GM12878 (cell line): ENCODE measurements at regions not wholly inside any gene's neighbourhood (a gene's known extent, or its start where the extent isn't known, plus 50 kb on each side); places are given as distances from the start of the nearest gene placed in this dataset.

Experiments
- ATAC-seq: fragments of 200-7000 bp; cut with Tn5 transposase; 3 replicates; pipeline ENCODE4 v1.9.1; 2020; ENCODE audit warnings: mild to moderate bottlenecking, moderate library complexity
- BruUV-seq: library from RNA; stranded (reverse); fragments of 400-500 nt; replicated peaks from 2 replicates; lab custom pipeline; 2021; lab: Mats Ljungman, UMichigan
- CTCF ChIA-PET: fragments of 300-600 bp; sonication (Branson Sonifier 250); formaldehyde crosslinking; extraction: SDS; loops from one replicate; lab custom pipeline; 2021; ENCODE audit warnings: inconsistent platforms; lab: Yijun Ruan, JAX
- POLR2A ChIA-PET: fragments of 350-600 bp; formaldehyde crosslinking; extraction: SDS; loops from one replicate; lab custom pipeline; 2021; ENCODE audit warnings: inconsistent platforms; lab: Charles Lee
- RAD21 ChIA-PET: fragments of 300-600 bp; sonication (Branson Sonifier 250); formaldehyde crosslinking; loops from one replicate; lab custom pipeline; 2023; ENCODE audit warnings: antibody characterized with exemption; ENCODE audit not compliant: unreplicated experiment; lab: Charles Lee
- SMC1A ChIA-PET: fragments of 300-600 bp; sonication (Branson Sonifier 250); formaldehyde crosslinking; loops from one replicate; lab custom pipeline; 2023; ENCODE audit not compliant: unreplicated experiment, uncharacterized antibody; lab: Charles Lee
- DNase-seq: peaks from one replicate; pipeline ENCODE4 v3.0.0-alpha.2; 2011; ENCODE audit warnings: low read depth, low spot score
- FAIRE-seq: peaks from 3 replicates; lab custom pipeline; 2011; peaks lifted over from hg19 to GRCh38; lab: Jason Lieb, UNC
- H2AFZ ChIP-seq: 2 replicates; pipeline ENCODE4 v1.6.0; 2011; ENCODE audit warnings: low read depth, low read length, control low read depth; ENCODE audit not compliant: control insufficient read depth
- H3K27ac ChIP-seq: 2 replicates; pipeline ENCODE4 v1.5.1; 2011; ENCODE audit warnings: control low read depth; ENCODE audit not compliant: control insufficient read depth, insufficient read depth
- H3K27me3 ChIP-seq, 2 experiments: replicated peaks in 1 of 2; 2 replicates each; pipeline versions ENCODE4 v1.6.0 to v1.6.1; 2011; ENCODE audit warnings: low read length in 1 of 2; ENCODE audit not compliant: control insufficient read depth in 2 of 2, insufficient read depth in 2 of 2
- H3K36me3 ChIP-seq, 2 experiments: 2 replicates each; pipeline ENCODE4 v1.5.1; 2011; ENCODE audit warnings: low read length in 1 of 2; ENCODE audit not compliant: control insufficient read depth in 2 of 2, insufficient read depth in 2 of 2
- H3K4me1 ChIP-seq: 2 replicates; pipeline ENCODE4 v1.6.1; 2011; ENCODE audit warnings: mild to moderate bottlenecking, low read length, moderate library complexity, mixed read lengths; ENCODE audit not compliant: control insufficient read depth, insufficient read depth
- H3K4me2 ChIP-seq: 2 replicates; pipeline ENCODE4 v1.6.0; 2011; ENCODE audit warnings: control low read depth; ENCODE audit not compliant: control insufficient read depth, insufficient read depth
- H3K4me3 ChIP-seq: fragments of 200-600 bp; sonication (generic); 2 replicates; pipeline ENCODE4 v1.5.1; 2016
- H3K79me2 ChIP-seq: 2 replicates; pipeline ENCODE4 v1.6.0; 2011; ENCODE audit warnings: low read length; ENCODE audit not compliant: control insufficient read depth, insufficient read depth
- H3K9ac ChIP-seq: 2 replicates; pipeline ENCODE4 v1.8.0; 2011; ENCODE audit warnings: low read length, control low read depth, mixed read lengths; ENCODE audit not compliant: control insufficient read depth, insufficient read depth
- H3K9me3 ChIP-seq: replicated peaks from 3 replicates; pipeline ENCODE4 v1.5.1; 2011; ENCODE audit warnings: mild to moderate bottlenecking, low read length; ENCODE audit not compliant: control insufficient read depth, insufficient read depth
- H4K20me1 ChIP-seq: 2 replicates; pipeline ENCODE4 v1.6.0; 2011; ENCODE audit not compliant: control insufficient read depth, insufficient read depth
- CHD1 ChIP-seq: IDR thresholded peaks from 2 replicates; pipeline ENCODE4 v1.6.1; 2012; ENCODE audit warnings: low read depth, low read length, improper control_type of control experiment
- ELK1 ChIP-seq: IDR thresholded peaks from 2 replicates; pipeline ENCODE4 v1.6.1; 2012; ENCODE audit warnings: low read depth, low read length, improper control_type of control experiment
- FOXK2 ChIP-seq: fragments of 450-650 bp; IDR thresholded peaks from 2 replicates; pipeline ENCODE4 v1.6.1; 2017; ENCODE audit warnings: mild to moderate bottlenecking, moderate library complexity
- JUNB ChIP-seq: IDR thresholded peaks from 2 replicates; pipeline ENCODE4 v1.6.1; 2016; ENCODE audit warnings: antibody characterized with exemption, mild to moderate bottlenecking
- PML ChIP-seq: IDR thresholded peaks from 2 replicates; pipeline ENCODE4 v1.6.1; 2012; ENCODE audit warnings: low read length, inconsistent platforms
- RAD51 ChIP-seq: fragments of 450-650 bp; IDR thresholded peaks from 2 replicates; pipeline ENCODE4 v1.6.1; 2016; ENCODE audit warnings: moderate library complexity, mild to moderate bottlenecking, inconsistent platforms
- RELB ChIP-seq: fragments of 450-650 bp; IDR thresholded peaks from 2 replicates; pipeline ENCODE4 v1.6.1; 2017; ENCODE audit warnings: low read depth, mild to moderate bottlenecking, moderate library complexity
- SIX5 ChIP-seq: IDR thresholded peaks from 2 replicates; pipeline ENCODE4 v1.6.1; 2011; ENCODE audit warnings: mild to moderate bottlenecking, low read depth, low read length, moderate library complexity; ENCODE audit not compliant: severe bottlenecking
- TARDBP ChIP-seq: IDR thresholded peaks from 2 replicates; pipeline ENCODE4 v1.6.1; 2016; ENCODE audit warnings: borderline replicate concordance
- TCF12 ChIP-seq: IDR thresholded peaks from 2 replicates; pipeline ENCODE4 v1.6.1; 2011; ENCODE audit warnings: low read depth, mild to moderate bottlenecking, low read length
- WRNIP1 ChIP-seq: IDR thresholded peaks from 2 replicates; pipeline ENCODE4 v1.6.1; 2011; ENCODE audit warnings: low read depth, low read length, improper control_type of control experiment, borderline replicate concordance
- ZBTB33 ChIP-seq: fragments of 450-650 bp; IDR thresholded peaks from 2 replicates; pipeline ENCODE4 v1.6.1; 2017; ENCODE audit warnings: mild to moderate bottlenecking
- ZNF24 ChIP-seq: fragments of 450-650 bp; IDR thresholded peaks from 2 replicates; pipeline ENCODE4 v1.6.1; 2017; ENCODE audit warnings: antibody characterized with exemption, mild to moderate bottlenecking
- WGBS: methylation state at CpG from one replicate; pipeline ENCODE4 v1.1.6; 2016; ENCODE audit warnings: low lambda C conversion rate; ENCODE audit not compliant: insufficient replicate concordance, insufficient coverage; ENCODE audit errors: missing lambda C conversion rate; 5-methylcytosine and 5-hydroxymethylcytosine counted together
- in situ Hi-C: fragments of 300-500 bp; cut with MboI; formaldehyde crosslinking; loops from 9 replicates; pipeline ENCODE4 v1.14.3; 2018; ENCODE audit warnings: mixed read lengths
- intact Hi-C: fragments of 100-400 bp; cut with micrococcal nuclease; formaldehyde crosslinking; loops from one replicate; pipeline ENCODE4 v1.14.2; 2022; ENCODE audit not compliant: unreplicated experiment

- ChIA-PET SMC1A (no interaction called here), CTCF (interaction anchor here (2.1 kb wide), 1 partner anchor 345 kb away, joined by 7 read pairs; no protein-coding TSS in a partner anchor), POLR2A (no interaction called here), RAD21 (no interaction called here)
- Histone ChIP-seq H3K4me2 (no peak overlapping the region), H3K9me3 (no peaks in the 10 kb centered on the region), H2AFZ (no peak overlapping the region), H3K36me3 (no peaks in the 10 kb centered on the region), H3K4me3 (no peak overlapping the region), H4K20me1 (no peaks in the 10 kb centered on the region), H3K4me1 (no peaks in the 10 kb centered on the region), H3K27me3 (no peaks in the 10 kb centered on the region), H3K27ac (no peak overlapping the region), H3K79me2 (no peaks in the 10 kb centered on the region), H3K9ac (no peak overlapping the region)
- ATAC-seq: no peak
- no peak for DNase-seq
- in situ Hi-C loops: loop anchor here (10.0 kb wide), 1 partner anchor 349 kb away; no protein-coding TSS in a partner anchor
- TF ChIP-seq JUNB: no peak
- TF ChIP-seq ZNF24: no peak
- no peak for TF ChIP-seq RELB
- no peak for TF ChIP-seq TARDBP
- TF ChIP-seq ZBTB33: no peak
- no peak for TF ChIP-seq ELK1
- no peak for TF ChIP-seq TCF12
- no peak for TF ChIP-seq SIX5
- no peak for TF ChIP-seq RAD51
- TF ChIP-seq CHD1: no peak
- no peak for TF ChIP-seq PML
- no peak for TF ChIP-seq FOXK2
- TF ChIP-seq WRNIP1: no peak
- intact Hi-C loops: no loop called here
- FAIRE-seq: no peak
- 38% methylated on average over 3 of the region's 3 CpGs for WGBS
- BruUV-seq: no TSS peak
Measured at GRCh38 chr22:34805771-34806170, 260.2 kb upstream of the ISX start.
